Mesenchymal stem cell (in vitro differentiated cells and primary cell): ENCODE measurements at regions not wholly inside any gene's neighbourhood (a gene's known extent, or its start where the extent isn't known, plus 50 kb on each side); places are given as distances from the start of the nearest gene placed in this dataset.

ENCODE experiments used
- DNase-seq: peaks from one replicate; pipeline ENCODE4 v3.0.0-alpha.2; 2013
- H2AFZ ChIP-seq: one replicate; pipeline ENCODE4 v1.6.1; 2013; ENCODE audit warnings: low read depth, mild to moderate bottlenecking, control low read depth, inconsistent platforms, low read length, moderate library complexity
- H2AK5ac ChIP-seq: 2 replicates; pipeline ENCODE4 v1.6.1; 2013; ENCODE audit warnings: low read length, moderate library complexity, mild to moderate bottlenecking, inconsistent platforms; ENCODE audit not compliant: severe bottlenecking
- H2BK120ac ChIP-seq: one replicate; pipeline ENCODE4 v1.6.1; 2013; ENCODE audit warnings: low read depth, mild to moderate bottlenecking, inconsistent platforms, low read length, moderate library complexity
- H2BK12ac ChIP-seq, 2 experiments: one replicate each; pipeline ENCODE4 v1.6.1; 2013; ENCODE audit warnings: inconsistent platforms in 2 of 2, low read length in 2 of 2, mild to moderate bottlenecking in 2 of 2, moderate library complexity in 2 of 2, control low read depth in 1 of 2
- H2BK15ac ChIP-seq: one replicate; pipeline ENCODE4 v1.6.1; 2013; ENCODE audit warnings: mild to moderate bottlenecking, low read depth, inconsistent platforms; ENCODE audit not compliant: poor library complexity, severe bottlenecking
- H2BK5ac ChIP-seq: 2 replicates; pipeline ENCODE4 v1.6.1; 2013; ENCODE audit warnings: low read depth, mild to moderate bottlenecking, low read length, control low read depth, inconsistent platforms; ENCODE audit not compliant: poor library complexity, severe bottlenecking
- H3K14ac ChIP-seq, 2 experiments: one replicate each; pipeline ENCODE4 v1.6.1; 2013; ENCODE audit warnings: inconsistent platforms in 2 of 2, low read length in 2 of 2, control low read depth in 1 of 2, mild to moderate bottlenecking in 1 of 2, moderate library complexity in 1 of 2
- H3K18ac ChIP-seq, 2 experiments: one replicate each; pipeline ENCODE4 v1.6.1; 2013; ENCODE audit warnings: inconsistent platforms in 2 of 2, low read length in 2 of 2, control low read depth in 1 of 2, low read depth in 1 of 2, mild to moderate bottlenecking in 1 of 2
- H3K23ac ChIP-seq, 2 experiments: one replicate each; pipeline ENCODE4 v1.6.1; 2013; ENCODE audit warnings: inconsistent platforms in 2 of 2, low read length in 2 of 2, mild to moderate bottlenecking in 2 of 2, moderate library complexity in 2 of 2, control low read depth in 1 of 2
- H3K27ac ChIP-seq: 2 replicates; pipeline ENCODE4 v1.5.1; 2013; ENCODE audit warnings: mild to moderate bottlenecking, moderate library complexity, low read length, control low read depth, inconsistent platforms; ENCODE audit not compliant: poor library complexity, severe bottlenecking
- H3K27me3 ChIP-seq, 2 experiments: 2 replicates each; pipeline versions ENCODE4 v1.6.1 to v1.7.0; 2013; ENCODE audit warnings: low read length in 2 of 2, mild to moderate bottlenecking in 2 of 2, moderate library complexity in 2 of 2, control low read depth in 1 of 2, inconsistent platforms in 1 of 2; ENCODE audit not compliant: control insufficient read depth in 1 of 2, insufficient read depth in 1 of 2
- H3K36me3 ChIP-seq, 2 experiments: 2 replicates each; pipeline versions ENCODE4 v1.6.1 to v1.7.0; 2013; ENCODE audit warnings: low read length in 2 of 2, control low read depth in 1 of 2, inconsistent platforms in 1 of 2, low read depth in 1 of 2, mild to moderate bottlenecking in 1 of 2; ENCODE audit not compliant: insufficient read depth in 2 of 2, control insufficient read depth in 1 of 2
- H3K4ac ChIP-seq, 2 experiments: one replicate each; pipeline ENCODE4 v1.6.1; 2013; ENCODE audit warnings: inconsistent platforms in 2 of 2, low read length in 2 of 2, mild to moderate bottlenecking in 2 of 2, moderate library complexity in 2 of 2, control low read depth in 1 of 2, low read depth in 1 of 2
- H3K4me1 ChIP-seq: 2 replicates; pipeline ENCODE4 v1.6.1; 2013; ENCODE audit warnings: low read depth, low read length, control low read depth; ENCODE audit not compliant: control insufficient read depth, insufficient read depth
- H3K4me2 ChIP-seq: 2 replicates; pipeline ENCODE4 v1.6.1; 2013; ENCODE audit warnings: low read length, mild to moderate bottlenecking, inconsistent platforms; ENCODE audit not compliant: poor library complexity, severe bottlenecking
- H3K4me3 ChIP-seq, 2 experiments: 2 replicates each; pipeline versions ENCODE4 v1.5.1 to v1.7.0; 2013; ENCODE audit warnings: low read length in 2 of 2, mild to moderate bottlenecking in 2 of 2, control low read depth in 1 of 2, low read depth in 1 of 2; ENCODE audit not compliant: insufficient read depth in 1 of 2
- H3K79me1 ChIP-seq: replicated peaks from 2 replicates; pipeline ENCODE4 v1.6.1; 2013; ENCODE audit warnings: mild to moderate bottlenecking, control low read depth, low read length, inconsistent platforms; ENCODE audit not compliant: poor library complexity, severe bottlenecking
- H3K9ac ChIP-seq: 2 replicates; pipeline ENCODE4 v1.7.0; 2013; ENCODE audit warnings: mild to moderate bottlenecking, low read length, moderate library complexity
- H3K9me3 ChIP-seq: 2 replicates; pipeline ENCODE4 v1.7.0; 2013; ENCODE audit warnings: mild to moderate bottlenecking, low read length; ENCODE audit not compliant: control insufficient read depth
- H4K8ac ChIP-seq: one replicate; pipeline ENCODE4 v1.6.1; 2013; ENCODE audit warnings: inconsistent platforms, mild to moderate bottlenecking, low read length, moderate library complexity
- H4K91ac ChIP-seq: one replicate; pipeline ENCODE4 v1.6.1; 2013; ENCODE audit warnings: mild to moderate bottlenecking, low read length, inconsistent platforms
- WGBS: methylation state at CpG from one replicate; pipeline ENCODE4 v1.1.7; 2013; ENCODE audit warnings: mixed read lengths; 5-methylcytosine and 5-hydroxymethylcytosine counted together

GRCh38 chr2:12296915-12297314 lies 419.8 kb upstream of the TRIB2 start:
- Histone ChIP-seq H4K8ac (peak overlapping the region; percentile 56), H3K18ac (peak overlapping the region; percentile 45 to 60), H3K27ac (no peak overlapping the region), H3K36me3 (no peaks in the 10 kb centered on the region), H2BK5ac (no peak overlapping the region), H3K14ac (peak overlapping the region in 1 of 2 experiments; percentile 62), H4K91ac (peak overlapping the region; percentile 43), H3K23ac (no peak overlapping the region), H3K4me2 (no peak overlapping the region), H2AK5ac (peak overlapping the region; percentile 36), H2AFZ (no peak overlapping the region), H2BK120ac (no peak overlapping the region), H3K27me3 (no peaks in the 10 kb centered on the region), H3K4me3 (no peak overlapping the region), H3K9ac (no peak overlapping the region), H3K79me1 (no peaks in the 10 kb centered on the region), H2BK12ac (peak overlapping the region; percentile 59 to 97), H3K4ac (peak overlapping the region; percentile 5 to 82), H2BK15ac (no peak overlapping the region), H3K9me3 (no peaks in the 10 kb centered on the region), H3K4me1 (peaks cover 5% of the 10 kb centered on the region)
- no peak for DNase-seq

GRCh38 chr2:12298352-12298751 lies 418.4 kb upstream of the TRIB2 start:
- H3K14ac ChIP-seq, result no peak overlapping the region
- 80% methylated on average over 1 of the region's 2 CpGs for WGBS
- no peak overlapping the region for H4K8ac ChIP-seq
- no peak for DNase-seq
- H3K4me3 ChIP-seq, result no peak overlapping the region
- no peak overlapping the region for H3K4ac ChIP-seq
- no peaks in the 10 kb centered on the region for H3K79me1 ChIP-seq
- H3K27me3 ChIP-seq, result no peaks in the 10 kb centered on the region
- H2AFZ ChIP-seq, result no peak overlapping the region
- H3K9me3 ChIP-seq, result no peaks in the 10 kb centered on the region
- no peak overlapping the region for H2AK5ac ChIP-seq
- H2BK15ac ChIP-seq, result no peak overlapping the region
- H3K27ac ChIP-seq, result no peak overlapping the region
- no peak overlapping the region for H3K4me2 ChIP-seq
- no peak overlapping the region for H3K9ac ChIP-seq
- H3K4me1 ChIP-seq, result peaks cover 10% of the 10 kb centered on the region
- no peak overlapping the region for H4K91ac ChIP-seq
- H3K36me3 ChIP-seq, result no peaks in the 10 kb centered on the region
- H2BK12ac ChIP-seq, result no peak overlapping the region
- no peak overlapping the region for H2BK5ac ChIP-seq
- no peak overlapping the region for H3K18ac ChIP-seq
- no peak overlapping the region for H3K23ac ChIP-seq
- H2BK120ac ChIP-seq, result no peak overlapping the region

- Histone ChIP-seq H4K91ac (no peak overlapping the region), H3K4me3 (no peak overlapping the region), H2AK5ac (no peak overlapping the region), H2BK12ac (peak overlapping the region; percentile 78 to 81), H3K4me1 (peaks cover 12% of the 10 kb centered on the region), H3K9me3 (no peaks in the 10 kb centered on the region), H4K8ac (no peak overlapping the region), H2AFZ (no peak overlapping the region), H2BK120ac (no peak overlapping the region), H3K18ac (peak overlapping the region; percentile 47 to 78), H2BK15ac (peak overlapping the region; percentile 33), H3K79me1 (no peaks in the 10 kb centered on the region), H3K27me3 (no peaks in the 10 kb centered on the region), H3K4ac (peak overlapping the region in 1 of 2 experiments; percentile 79), H3K4me2 (no peak overlapping the region), H3K14ac (no peak overlapping the region), H3K36me3 (no peaks in the 10 kb centered on the region), H3K23ac (no peak overlapping the region), H2BK5ac (no peak overlapping the region), H3K27ac (no peak overlapping the region), H3K9ac (no peak overlapping the region)
- DNase-seq, result no peak
- no CpG with 5 or more reads among the region's 1 CpG for WGBS
These were observed 417.3 kb upstream of the TRIB2 start for GRCh38 chr2:12299431-12299830.

GRCh38 chr2:12300019-12300602 lies 416.6 kb upstream of the TRIB2 start:
- H4K91ac ChIP-seq, result peak overlapping the region; percentile 82
- no peak overlapping the region for H3K4me2 ChIP-seq
- H2AFZ ChIP-seq, result no peak overlapping the region
- peak overlapping the region; percentile 72 to 91 for H2BK12ac ChIP-seq
- no peaks in the 10 kb centered on the region for H3K36me3 ChIP-seq
- no peaks in the 10 kb centered on the region for H3K27me3 ChIP-seq
- no peak for DNase-seq
- no peak overlapping the region for H4K8ac ChIP-seq
- no peak overlapping the region for H3K4me3 ChIP-seq
- H3K23ac ChIP-seq, result no peak overlapping the region
- H3K4me1 ChIP-seq, result peaks cover 12% of the 10 kb centered on the region
- peak overlapping the region; percentile 53 to 84 for H3K4ac ChIP-seq
- WGBS, result 51% methylated on average over 4 of the region's 4 CpGs
- no peak overlapping the region for H2AK5ac ChIP-seq
- H3K27ac ChIP-seq, result no peak overlapping the region
- H3K9ac ChIP-seq, result no peak overlapping the region
- no peaks in the 10 kb centered on the region for H3K79me1 ChIP-seq
- peak overlapping the region; percentile 82 for H3K18ac ChIP-seq
- H2BK5ac ChIP-seq, result no peak overlapping the region
- H3K14ac ChIP-seq, result no peak overlapping the region
- H2BK15ac ChIP-seq, result no peak overlapping the region
- H3K9me3 ChIP-seq, result no peaks in the 10 kb centered on the region
- peak overlapping the region; percentile 37 for H2BK120ac ChIP-seq
